ENCODE measurements at regions not wholly inside any gene's neighbourhood (a gene's known extent, or its start where the extent isn't known, plus 50 kb on each side); places are given as distances from the start of the nearest gene placed in this dataset.

GRCh38 chr4:13054420-13054970 is 429.6 kb downstream of the RAB28 start:
- TF ChIP-seq CTCF (IDR thresholded peaks at IDR 0.05; ENCODE audit: borderline replicate concordance, insufficient read depth, low read depth, low read length), result no peak
- H3K4me3 ChIP-seq (ENCODE audit: low read depth, low read length), result no peak overlapping the region

GRCh38 chr4:13047591-13047990 is 436.5 kb downstream of the RAB28 start:
- H3K4me3 ChIP-seq (ENCODE audit: low read depth, low read length), result no peak overlapping the region
- no peak for TF ChIP-seq CTCF (IDR thresholded peaks at IDR 0.05; ENCODE audit: borderline replicate concordance, insufficient read depth, low read depth, low read length)

GRCh38 chr4:13036841-13037240 is 447.3 kb downstream of the RAB28 start:
- TF ChIP-seq CTCF (IDR thresholded peaks at IDR 0.05; ENCODE audit: borderline replicate concordance, insufficient read depth, low read depth, low read length), result no peak
- no peak overlapping the region for H3K4me3 ChIP-seq (ENCODE audit: low read depth, low read length)

GRCh38 chr4:13032936-13033335 is 451.2 kb downstream of the RAB28 start:
- no peak overlapping the region for H3K4me3 ChIP-seq (ENCODE audit: low read depth, low read length)
- TF ChIP-seq CTCF (IDR thresholded peaks at IDR 0.05; ENCODE audit: borderline replicate concordance, insufficient read depth, low read depth, low read length), result no peak

GRCh38 chr4:13024147-13025105 is 459.7 kb downstream of the RAB28 start:
- no peak overlapping the region for H3K4me3 ChIP-seq (ENCODE audit: low read depth, low read length)
- no peak for TF ChIP-seq CTCF (IDR thresholded peaks at IDR 0.05; ENCODE audit: borderline replicate concordance, insufficient read depth, low read depth, low read length)

- no peak overlapping the region for H3K4me3 ChIP-seq (ENCODE audit: low read depth, low read length)
Measured at GRCh38 chr4:13007802-13008470, 476.2 kb downstream of the RAB28 start.

More at GRCh38 chr4:13007802-13008470, 476.2 kb downstream of the RAB28 start:
- no peak for TF ChIP-seq CTCF (IDR thresholded peaks at IDR 0.05; ENCODE audit: borderline replicate concordance, insufficient read depth, low read depth, low read length)

All from GM12875 (cell line).